OCI-LY3 (cell line): ENCODE measurements at regions not wholly inside any gene's neighbourhood (a gene's known extent, or its start where the extent isn't known, plus 50 kb on each side); places are given as distances from the start of the nearest gene placed in this dataset.

ENCODE experiments used
- EZH2phosphoT487 ChIP-seq: fragments of 200-600 bp; shearing (Covaris generic); IDR thresholded peaks from 2 replicates; pipeline ENCODE4 v1.6.1; 2018; ENCODE audit warnings: antibody characterized with exemption, mixed run types, low read depth
- TF ChIP-seq, protein P1 (sequence below): fragments of 200-600, 300-600 bp; sonication (generic); IDR thresholded peaks from 2 replicates; pipeline ENCODE4 v1.5.1; 2014; ENCODE audit warnings: antibody characterized with exemption, low read length, low read depth

DNA sequence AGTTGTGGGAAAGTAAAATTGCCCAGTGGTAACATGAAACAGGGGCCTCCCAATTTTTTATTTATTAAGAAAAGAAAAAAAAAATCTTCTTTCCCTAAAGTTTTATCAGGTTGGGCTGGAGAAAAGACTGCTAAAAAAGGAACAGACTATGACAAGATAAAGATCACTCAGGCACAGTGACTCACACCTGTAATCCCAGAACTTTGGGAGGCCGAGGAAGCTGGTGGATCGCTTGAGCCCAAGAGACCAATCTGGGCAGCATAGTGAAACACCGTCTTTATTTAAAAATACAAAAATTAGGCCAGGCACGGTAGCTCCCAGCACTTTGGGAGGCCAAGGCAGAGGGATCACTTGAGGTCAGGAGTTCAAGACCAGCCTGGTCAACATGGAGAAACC lies 312.5 kb downstream of the CETN3 start:
- TF ChIP-seq, protein P1, sequence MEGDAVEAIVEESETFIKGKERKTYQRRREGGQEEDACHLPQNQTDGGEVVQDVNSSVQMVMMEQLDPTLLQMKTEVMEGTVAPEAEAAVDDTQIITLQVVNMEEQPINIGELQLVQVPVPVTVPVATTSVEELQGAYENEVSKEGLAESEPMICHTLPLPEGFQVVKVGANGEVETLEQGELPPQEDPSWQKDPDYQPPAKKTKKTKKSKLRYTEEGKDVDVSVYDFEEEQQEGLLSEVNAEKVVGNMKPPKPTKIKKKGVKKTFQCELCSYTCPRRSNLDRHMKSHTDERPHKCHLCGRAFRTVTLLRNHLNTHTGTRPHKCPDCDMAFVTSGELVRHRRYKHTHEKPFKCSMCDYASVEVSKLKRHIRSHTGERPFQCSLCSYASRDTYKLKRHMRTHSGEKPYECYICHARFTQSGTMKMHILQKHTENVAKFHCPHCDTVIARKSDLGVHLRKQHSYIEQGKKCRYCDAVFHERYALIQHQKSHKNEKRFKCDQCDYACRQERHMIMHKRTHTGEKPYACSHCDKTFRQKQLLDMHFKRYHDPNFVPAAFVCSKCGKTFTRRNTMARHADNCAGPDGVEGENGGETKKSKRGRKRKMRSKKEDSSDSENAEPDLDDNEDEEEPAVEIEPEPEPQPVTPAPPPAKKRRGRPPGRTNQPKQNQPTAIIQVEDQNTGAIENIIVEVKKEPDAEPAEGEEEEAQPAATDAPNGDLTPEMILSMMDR: no peak
- TF ChIP-seq EZH2phosphoT487: no peak
